ENCODE measurements at regions not wholly inside any gene's neighbourhood (a gene's known extent, or its start where the extent isn't known, plus 50 kb on each side); places are given as distances from the start of the nearest gene placed in this dataset.

- TF ChIP-seq POLR2AphosphoS5 (IDR thresholded peaks at IDR 0.05; ENCODE audit: low read depth, low read length) (no peak), EZH2 (IDR thresholded peaks at IDR 0.05) (no peak), MAX (IDR thresholded peaks at IDR 0.05) (no peak), POLR2A (IDR thresholded peaks at IDR 0.05; ENCODE audit: borderline replicate concordance, extremely low read depth, insufficient read depth, insufficient read length) (no peak), CTCF (IDR thresholded peaks at IDR 0.05 in 2 of 3, conservative IDR thresholded peaks at IDR 0.05 in 1 of 3; ENCODE audit: borderline replicate concordance in 1 of 3, insufficient read depth in 1 of 3, low read depth in 2 of 3, low read length in 2 of 3) (no peak), TCF7L2 (IDR thresholded peaks at IDR 0.05; ENCODE audit: borderline replicate concordance, extremely low read depth, insufficient read depth, insufficient read length) (no peak), JUND (IDR thresholded peaks at IDR 0.05) (no peak), REST (IDR thresholded peaks at IDR 0.05; ENCODE audit: low read depth) (no peak), ZNF274 (IDR thresholded peaks at IDR 0.05; ENCODE audit: low read depth, low read length) (no peak), SIN3A (IDR thresholded peaks at IDR 0.05; ENCODE audit: low read depth) (no peak), ATF3 (IDR thresholded peaks at IDR 0.05) (no peak), ELF1 (IDR thresholded peaks at IDR 0.05; ENCODE audit: borderline replicate concordance, low read depth) (no peak)
Measured at GRCh38 chr9:119955276-119955675, 586.0 kb upstream of the BRINP1 start.

Data from HCT116 (cell line).